Fibroblast of skin of right biceps (primary cell): ENCODE measurements at regions not wholly inside any gene's neighbourhood (a gene's known extent, or its start where the extent isn't known, plus 50 kb on each side); places are given as distances from the start of the nearest gene placed in this dataset.
"Not testable (repeated sequence)": the region's sequence is repeated elsewhere in the genome, so short reads cannot be mapped to it uniquely, and the experiment has no call there.

ENCODE experiments used
- DNase-seq: peaks from one replicate; pipeline ENCODE4 v3.0.0-alpha.2; 2013

DNA sequence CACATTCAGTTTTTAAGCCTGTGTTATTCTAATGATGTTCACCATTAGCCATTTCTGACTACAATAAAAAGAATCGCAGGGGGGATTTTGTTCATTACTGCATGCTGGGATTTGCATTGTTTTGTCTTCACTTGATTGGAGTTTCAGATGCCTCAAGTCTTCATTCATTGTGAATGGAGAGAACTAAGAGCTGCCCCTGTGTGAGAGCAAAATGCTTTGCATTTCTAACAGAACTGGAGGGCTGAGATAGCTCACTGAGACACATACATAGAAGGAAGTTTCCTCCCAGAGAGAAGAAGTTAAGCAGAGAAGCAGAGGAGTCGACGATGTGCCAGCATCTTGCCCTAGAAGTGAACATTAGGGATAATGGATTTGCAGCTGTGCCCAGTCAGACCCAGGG, 113.5 kb upstream of the GATB start:
- DNase-seq: no peak

DNA sequence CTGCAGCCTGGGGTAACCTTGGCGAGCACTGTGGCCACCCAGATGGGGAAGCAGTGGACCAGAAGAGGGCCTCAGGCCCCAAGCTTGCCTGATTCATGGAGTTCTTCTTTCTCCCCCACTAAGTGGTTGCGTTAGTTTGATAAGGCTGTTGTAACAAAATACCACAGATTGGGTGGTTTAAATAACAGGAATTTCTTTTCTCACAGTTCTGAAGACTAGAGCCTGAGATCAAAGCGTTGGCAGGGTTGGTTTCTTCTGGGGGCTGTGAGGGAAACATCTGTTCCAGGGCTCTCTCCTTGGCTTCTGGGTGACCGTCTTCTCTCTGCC, 105.7 kb upstream of the GATB start:
- no peak for DNase-seq

DNA sequence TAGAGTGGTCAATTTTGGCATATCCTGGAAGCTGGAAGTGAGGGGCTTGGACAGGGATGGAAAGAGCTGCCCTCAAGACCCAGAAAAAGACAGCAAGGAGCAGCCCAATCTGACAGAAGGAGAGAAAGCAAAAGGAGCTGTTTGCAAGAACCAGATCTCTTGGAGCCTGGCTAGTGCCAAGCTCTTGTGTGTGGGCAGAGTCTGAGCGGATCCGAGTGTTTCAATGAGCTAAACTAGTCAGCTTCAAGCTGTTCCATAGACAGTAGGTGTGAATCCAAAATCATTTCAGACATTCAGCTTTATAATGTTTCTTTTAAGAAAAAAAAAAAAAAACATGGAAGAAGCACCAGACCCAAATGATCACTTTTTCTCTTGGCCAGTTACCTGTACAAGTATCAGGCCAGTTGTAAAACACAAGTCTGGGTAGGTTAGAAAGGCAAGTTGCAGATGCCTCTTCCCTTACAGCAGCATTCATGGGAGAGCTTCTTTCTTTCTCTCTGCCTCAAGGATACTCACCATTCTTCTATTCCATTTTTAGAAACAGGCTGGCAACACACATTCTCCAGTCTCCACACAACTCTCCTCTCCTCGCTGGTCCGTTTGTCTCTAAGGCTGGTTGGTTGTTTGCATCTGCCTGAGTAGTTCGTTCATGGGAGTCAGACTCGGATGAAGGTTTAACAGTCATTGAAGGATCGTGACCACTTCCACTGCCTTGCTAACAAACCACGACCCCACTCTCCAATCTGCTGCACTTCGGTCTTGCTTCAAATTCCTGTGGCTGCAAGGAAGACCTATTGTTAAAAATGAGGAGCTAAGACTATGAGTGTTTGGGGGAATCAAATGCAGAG, 105.2 kb upstream of the GATB start:
- no peak for DNase-seq

DNA sequence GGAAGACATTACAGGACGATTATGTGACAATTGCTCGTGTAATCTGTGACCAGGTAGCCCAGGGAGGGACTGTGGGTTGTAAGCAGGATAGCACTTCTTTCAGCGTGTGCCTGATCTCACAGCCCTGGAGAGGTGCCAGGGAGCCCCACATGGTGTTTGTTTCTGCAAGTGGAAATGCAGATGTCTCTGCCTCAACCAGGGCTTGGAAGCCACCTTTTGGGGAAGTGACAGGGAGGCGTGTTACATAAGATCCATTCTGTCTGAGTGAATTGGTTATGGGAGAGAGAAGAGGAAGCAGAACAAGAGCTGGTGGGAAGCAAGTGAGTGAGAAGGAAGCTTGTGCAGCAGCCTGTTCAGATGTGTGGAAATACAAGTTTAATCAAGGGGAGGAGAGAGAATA, 104.5 kb upstream of the GATB start:
- DNase-seq: no peak

DNA sequence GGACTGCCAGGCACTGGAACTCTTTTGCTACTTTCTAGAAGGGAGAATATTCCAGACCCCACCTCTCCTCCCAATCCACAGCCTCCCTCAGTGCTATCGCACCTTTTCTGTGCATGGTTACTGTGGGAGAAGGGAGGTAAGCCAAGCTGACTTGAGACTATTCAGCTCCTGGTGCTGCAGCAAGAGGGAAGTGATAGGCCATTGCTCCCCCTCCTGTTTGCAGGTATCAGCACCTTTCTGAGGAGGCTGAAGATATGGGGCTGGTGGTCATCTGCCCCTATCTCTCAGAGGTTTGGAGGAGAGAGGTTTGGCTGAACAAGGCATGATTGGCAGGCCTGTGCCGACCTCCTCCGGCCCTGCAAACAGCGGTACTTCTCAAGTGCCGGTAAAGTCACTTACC, 103.3 kb upstream of the GATB start:
- no peak for DNase-seq

DNA sequence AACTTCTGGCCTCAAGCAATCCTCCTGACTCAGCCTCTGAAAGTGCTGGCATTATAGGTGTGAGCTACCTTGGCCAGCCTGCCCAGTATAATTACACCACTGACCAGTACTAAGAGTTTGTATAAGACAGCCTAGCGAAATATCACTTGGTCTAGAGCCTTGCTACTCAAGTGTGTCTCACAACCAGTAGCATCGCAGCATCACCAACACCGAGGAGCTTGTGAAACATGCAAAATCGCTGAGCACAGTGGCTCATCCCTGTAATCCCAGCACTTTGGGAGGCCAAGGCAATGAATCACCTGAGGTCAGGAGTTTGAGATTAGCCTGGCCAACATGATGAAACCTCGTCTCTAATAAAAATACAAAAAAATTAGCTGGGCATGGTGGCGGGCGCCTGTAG, 102.0 kb upstream of the GATB start:
- peak; percentile 3 for DNase-seq

DNA sequence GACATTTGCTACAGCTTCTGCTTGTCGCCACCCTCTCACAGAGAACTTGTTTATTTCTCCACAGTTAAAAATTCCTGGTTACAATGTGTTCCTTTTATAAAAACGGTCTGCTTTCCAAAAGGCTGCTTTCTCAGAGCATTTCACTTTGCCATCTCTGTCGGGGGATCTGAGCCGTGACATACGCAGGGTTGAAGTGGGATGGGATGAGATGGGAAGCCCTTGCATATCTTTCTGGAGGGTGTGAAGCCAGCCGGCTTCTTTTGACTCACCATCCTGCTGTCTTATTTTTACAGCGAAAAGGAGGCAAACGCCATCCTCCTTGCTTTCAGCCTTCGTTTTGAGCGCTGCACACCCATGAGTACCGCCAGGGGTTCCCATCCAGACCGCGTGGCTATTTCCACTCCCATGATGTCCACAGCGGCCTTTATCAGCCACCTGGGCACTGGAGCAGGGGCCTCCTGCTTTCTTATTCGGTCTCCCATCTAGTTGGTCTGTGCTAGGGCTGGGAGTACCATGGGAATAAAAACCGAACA, 99.8 kb upstream of the GATB start:
- no peak for DNase-seq

DNA sequence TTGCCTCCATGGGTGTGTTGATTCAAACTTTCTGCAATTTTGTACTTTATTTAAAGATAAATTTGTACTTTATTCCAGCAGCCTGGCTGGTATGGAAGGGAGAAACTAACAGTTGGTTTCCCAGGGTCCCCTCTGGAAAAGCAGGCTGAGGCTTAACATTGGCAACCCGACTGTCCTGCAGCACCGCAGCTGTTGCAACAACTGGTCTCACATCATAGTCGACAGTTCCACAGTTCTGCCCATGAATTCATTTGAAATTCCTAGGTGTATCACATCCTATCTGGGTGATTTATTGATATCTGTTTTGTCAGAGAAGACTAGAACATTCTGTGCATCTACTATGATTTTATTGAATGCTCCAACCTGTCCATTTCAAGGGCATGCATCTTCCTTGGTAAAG, 98.8 kb upstream of the GATB start:
- no peak for DNase-seq

DNA sequence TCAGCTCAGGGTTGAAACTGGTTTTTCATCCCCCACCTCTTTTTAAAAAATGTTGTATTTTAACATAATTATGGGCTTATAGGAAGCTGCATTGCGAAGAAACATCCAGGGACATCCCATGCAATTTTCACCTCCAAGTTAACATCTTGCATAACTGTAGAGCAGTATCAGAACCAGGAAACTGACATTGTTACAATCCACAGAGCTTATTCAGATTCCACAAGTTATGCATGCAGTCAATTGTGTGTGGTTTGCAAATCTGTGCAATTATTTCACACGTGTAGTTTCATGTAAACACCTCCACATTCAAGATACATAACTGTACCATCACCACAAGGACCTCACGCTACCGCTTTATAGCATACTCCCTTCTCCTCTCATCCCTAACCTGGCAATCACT, 97.5 kb upstream of the GATB start:
- no peak for DNase-seq

DNA sequence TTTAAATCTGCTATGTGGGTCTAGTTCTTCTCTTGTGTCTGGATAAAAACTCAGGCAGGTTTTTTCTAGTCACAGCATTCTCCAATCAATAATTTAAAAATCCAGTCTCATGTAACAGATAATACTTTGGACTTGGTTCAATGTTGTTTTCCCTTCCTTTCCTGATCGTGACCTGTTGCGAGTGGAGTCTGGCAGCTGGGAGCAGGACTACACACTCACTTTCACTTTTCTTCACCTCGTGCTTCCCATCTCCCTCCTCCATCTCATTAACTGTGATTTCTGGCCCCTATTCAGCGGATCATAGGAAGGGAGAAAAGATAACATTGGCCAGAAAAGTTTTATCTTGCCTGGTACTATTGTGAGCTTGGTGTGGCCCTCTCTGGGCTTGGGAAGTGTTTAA, 96.6 kb upstream of the GATB start:
- no peak for DNase-seq

DNA sequence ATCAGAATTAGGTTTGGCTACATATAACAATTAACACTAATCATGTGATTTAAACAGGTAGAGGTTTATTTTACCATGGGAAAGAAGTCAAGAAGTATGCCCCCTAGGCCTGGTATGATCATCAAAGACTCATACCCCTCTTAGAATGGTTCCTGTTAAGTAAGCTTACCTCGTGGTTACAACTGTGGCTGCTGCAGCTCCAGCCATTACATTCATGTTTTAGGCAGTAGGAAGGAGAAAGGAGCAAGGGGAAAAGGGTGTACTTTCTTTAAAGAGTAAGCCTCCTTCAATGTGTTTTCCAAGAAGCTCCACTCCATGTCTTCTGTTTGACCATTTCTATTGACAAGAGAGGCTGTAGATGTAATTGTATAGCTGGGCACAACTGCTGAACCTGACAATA, 94.9 kb upstream of the GATB start:
- no peak for DNase-seq

DNA sequence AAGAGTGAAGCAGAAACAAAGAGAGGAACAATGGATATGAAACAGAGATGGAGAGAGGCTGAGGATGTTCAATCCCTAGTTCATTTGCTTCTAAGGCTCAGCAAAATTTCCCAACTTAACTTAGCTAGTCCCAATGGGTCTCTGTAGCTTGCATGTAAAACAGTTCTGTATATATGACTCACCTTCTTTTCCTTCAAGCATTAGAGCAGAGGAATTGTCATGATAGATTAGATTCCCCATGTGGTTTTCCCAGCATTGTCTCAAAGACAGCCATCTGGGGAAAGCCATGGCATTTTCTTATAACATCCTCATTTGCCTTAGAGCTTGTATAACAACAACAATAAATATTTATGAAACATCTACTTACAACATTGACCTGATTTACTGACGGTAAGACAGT, 93.9 kb upstream of the GATB start:
- no peak for DNase-seq

DNA sequence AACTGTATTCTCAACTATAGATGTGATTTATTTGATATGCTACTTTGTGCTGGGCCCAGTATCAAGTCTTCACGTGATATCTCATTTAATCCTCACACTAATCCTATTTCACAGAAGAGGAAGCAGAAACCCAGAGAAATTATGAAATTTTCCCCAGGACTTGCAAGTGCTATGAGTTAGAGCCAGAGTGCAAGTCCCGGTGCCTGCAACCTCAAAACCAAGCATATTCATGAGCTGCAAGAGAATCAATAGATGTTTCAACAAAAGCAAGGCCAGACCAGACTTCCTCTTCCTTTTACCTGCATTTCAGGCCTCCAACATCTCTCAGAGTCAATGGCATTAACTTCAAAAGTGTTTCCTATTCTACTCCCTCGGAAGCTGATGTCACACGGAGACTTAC, 92.2 kb upstream of the GATB start:
- no peak for DNase-seq

DNA sequence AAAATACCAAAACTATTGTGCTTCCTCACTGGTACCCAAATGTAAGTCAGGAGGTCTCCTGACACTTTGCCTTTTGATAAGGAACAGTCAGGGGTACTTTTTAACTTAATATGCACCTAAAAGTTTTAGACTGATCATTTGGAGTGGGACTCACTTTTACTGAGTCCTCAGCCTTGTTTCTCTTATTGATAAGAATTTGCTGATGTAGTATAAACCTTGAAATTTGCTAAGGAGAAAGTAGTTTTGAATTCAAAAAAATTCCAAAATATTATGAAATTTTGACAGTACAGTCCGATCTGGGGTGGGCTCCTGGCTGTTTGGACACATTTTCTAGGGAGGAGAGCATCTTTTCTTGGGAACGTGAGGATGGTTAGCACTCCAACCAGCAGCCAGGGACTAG, 91.4 kb upstream of the GATB start:
- DNase-seq: no peak

DNA sequence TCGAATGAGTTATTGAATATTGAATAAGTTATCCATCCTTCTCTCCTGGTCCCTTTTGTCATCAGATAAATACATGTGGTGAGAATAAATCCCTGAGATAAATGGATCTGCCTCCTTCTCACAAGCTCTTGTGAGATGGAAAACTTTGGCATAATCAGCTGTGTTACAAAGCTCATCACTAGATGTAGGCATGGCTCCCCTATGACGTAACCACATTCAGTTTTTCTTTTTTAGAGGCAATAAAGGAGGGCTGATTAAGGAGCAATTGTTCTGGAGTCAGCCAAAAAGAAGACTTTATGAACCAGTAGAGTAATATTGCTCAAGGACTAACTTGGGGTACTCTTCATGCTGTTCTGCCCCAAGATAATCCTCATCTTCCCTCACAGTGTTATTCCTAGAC, 90.5 kb upstream of the GATB start:
- no peak for DNase-seq

DNA sequence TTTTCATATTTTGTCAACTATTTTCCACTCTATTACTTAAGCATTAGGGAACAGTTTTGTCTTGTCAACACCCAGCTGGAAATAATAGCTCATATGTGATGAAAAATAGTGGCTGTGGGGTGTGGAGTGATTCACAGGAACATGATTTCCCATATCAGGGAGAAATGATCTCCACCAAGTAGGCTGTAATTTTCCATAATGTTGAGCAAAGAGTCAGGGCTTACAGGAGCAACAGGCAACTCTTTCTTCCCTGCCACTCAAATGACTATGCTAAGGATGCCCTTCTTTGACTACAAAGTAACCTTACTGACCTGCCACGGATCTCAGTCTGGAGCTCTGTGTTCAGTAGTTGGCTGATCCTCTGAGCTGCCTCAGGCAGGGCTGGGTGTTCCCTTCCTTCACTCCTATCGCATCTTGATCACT, 90.0 kb upstream of the GATB start:
- no peak for DNase-seq

DNA sequence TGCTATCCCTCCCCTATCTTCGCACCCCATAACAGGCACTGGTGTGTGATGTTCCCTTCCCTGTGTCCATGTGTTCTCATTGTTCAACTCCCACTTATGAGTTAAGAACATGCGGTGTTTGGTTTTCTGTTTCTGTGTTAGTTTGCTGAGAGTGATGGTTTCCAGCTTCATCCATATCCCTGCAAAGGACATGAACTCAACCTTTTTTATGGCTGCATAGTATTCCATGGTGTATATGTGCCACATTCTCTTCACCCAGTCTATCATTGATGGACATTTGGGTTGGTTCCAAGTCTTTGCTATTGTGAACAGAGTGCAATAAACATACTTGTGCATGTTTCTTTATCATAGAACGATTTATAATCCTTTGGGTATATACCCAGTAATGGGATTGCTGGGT, 84.7 kb upstream of the GATB start:
- DNase-seq: not testable (repeated sequence)

DNA sequence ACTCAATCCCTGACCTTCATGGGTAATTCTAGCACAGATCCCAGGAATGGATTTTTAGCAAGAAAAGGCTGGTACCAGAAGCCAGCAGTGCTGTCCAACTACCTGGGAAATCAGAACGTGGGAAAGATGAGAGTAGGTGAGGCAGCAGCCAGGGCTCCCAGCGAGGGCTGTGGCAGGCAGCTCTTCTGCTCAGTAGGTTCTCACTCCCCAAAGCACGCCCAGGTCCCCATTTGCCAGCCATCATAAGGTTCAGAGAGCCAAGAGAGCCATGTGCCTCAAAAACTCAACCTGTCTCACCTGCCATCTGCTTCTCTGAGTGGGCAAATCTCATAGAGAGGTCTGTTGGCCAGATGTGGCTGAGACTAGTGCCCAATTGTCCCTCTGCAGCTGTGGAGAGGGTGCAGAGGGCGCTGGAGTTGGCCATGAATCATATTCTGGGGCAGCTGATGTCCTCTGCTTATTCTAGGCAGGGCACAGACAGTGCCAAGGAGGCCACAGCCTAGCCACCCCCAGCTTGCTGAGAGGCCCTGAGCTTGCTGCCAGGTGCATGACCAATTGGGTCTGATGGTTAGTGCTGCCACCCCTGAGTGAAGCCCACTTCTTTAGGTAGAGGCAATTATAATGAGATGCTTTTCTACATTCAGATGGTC, 81.7 kb upstream of the GATB start:
- no peak for DNase-seq

DNA sequence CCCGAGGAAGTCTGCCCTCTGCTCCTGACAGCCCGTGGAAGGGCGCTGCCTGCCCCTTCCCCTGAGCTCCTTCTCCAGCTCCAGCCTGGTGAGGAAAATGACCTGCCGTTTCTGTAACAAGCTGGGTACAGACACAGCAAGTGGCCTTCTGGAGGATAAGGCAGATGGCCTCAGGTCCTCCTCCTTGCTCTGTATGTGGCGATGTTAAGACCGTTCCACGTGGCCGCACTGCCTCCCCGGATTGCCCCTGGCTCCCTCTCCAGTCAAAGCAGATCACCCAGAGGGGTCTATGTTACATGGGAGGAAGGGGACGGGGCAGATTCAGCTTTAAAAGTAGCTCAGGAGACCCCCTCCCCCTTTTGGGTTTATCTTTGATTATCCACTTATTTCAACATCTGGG, 80.3 kb upstream of the GATB start:
- DNase-seq: no peak

DNA sequence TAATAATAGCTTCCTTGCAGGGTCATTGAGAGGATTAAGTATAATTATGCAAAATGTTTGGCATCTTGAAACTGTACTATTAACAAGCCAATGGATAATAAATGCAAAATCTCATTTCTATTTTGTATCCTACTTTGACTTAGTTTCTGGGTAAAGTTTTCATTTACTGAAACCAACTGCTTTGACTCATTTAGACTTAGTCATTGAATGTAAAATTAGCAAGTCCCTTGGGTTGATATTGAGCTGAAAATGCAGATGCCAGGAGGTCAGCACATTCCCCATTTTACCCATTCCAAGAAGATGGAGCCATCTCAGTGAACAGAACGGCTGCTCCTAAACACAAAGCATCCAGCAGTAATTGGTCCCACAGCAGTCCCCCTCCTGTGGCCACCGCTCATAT, 74.7 kb upstream of the GATB start:
- DNase-seq: no peak

DNA sequence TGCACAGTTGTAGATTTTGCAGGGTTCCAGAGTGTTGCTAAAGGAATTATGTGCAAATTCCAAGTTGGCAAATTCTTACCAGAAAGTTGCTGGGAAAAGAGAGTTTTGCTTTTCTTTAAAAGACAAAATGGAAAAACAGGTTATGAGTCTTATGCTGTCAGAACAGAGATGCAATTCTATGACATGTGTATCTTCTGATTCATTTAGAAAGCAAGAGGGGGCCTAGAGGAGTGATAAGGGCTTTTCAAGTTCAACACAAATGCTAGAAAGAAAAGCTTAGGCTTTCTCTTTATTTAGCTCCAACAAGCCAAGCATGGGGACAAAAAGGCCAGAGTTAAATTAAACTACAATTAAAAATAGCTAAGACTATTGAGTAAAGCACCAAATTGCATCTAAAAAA, 72.4 kb upstream of the GATB start:
- no peak for DNase-seq

DNA sequence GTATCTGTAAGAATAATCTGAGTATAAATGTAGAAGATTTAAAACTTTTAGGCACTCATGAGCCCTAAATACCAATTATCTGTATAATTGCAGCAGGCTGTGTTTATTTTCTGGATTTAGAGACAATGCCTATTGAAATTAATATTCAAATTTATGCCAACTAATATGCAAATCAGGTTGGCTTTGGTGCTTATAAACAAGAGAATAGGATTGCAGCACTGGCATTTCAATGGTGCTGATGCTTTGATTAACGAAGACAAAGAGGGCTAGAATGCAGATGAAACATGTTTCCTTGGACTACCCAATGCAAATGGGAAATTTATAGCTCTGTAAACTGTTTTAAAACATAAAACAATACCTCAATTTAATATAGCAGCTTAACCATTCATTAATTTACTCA, 70.7 kb upstream of the GATB start:
- DNase-seq: no peak

DNA sequence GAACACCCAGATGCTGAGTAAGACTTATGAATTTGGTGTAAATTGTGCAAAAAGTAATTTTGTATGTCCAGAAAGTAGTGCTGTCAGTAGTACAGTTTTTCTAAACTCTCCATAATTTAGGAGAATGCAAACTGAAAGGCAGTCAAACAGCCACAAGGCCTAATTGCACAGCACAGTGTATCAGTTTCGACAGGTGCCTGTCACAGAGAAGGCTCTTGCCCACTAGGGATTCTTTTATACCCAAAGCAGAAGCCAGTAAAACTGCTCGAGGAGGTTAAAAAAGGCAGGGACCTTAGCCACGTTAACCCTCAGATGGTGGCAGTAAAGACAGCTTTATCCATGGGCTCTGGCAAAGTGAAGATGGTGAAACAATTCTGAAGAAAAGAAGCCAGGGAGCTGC, 69.4 kb upstream of the GATB start:
- DNase-seq: no peak

DNA sequence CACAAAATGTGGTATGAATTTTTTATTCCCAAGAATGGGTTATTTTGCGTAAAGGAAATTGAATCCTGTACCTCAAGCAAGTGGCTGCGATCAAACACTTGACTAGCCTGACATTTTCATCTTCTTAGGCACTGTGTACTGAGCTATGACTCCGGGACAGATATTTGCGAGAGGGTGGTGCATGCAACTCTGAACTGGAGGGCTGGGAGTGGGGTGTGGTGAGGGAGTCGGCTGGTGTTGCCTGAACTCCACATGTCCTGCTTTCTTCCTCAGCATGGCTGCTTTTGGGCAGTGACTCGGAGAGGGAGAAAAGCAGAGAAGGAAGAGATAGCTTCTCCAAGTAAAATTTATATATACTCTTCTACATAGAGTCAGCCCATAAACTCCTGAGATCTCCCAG, 68.5 kb upstream of the GATB start:
- DNase-seq: no peak

DNA sequence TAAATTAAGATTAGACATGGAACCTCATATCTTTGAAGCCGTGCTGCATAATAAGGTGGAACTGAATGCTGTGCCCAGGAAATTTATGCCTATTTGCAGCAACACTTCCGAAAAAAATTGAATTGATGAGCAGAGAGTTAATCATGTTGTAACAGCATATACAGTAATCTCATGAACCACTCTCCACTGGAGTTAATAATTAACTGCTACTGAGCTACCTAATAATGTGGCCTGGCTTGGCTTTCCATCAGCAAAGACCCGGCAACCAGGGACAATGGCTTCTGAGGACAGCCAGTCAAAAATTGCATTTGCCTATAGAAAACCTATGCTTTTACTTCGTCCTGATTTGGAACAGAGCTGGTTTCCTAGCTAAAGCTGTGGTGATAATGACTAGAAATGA, 63.8 kb upstream of the GATB start:
- DNase-seq: no peak
